HEK293T (cell line): ENCODE measurements at regions not wholly inside any gene's neighbourhood (a gene's known extent, or its start where the extent isn't known, plus 50 kb on each side); places are given as distances from the start of the nearest gene placed in this dataset.

Source experiments
- ARNT ChIP-seq: fragments of 450-650 bp; IDR thresholded peaks from 2 replicates; pipeline ENCODE4 v1.6.1; 2017; ENCODE audit warnings: mild to moderate bottlenecking
- BHLHE40 ChIP-seq: fragments of 450-650 bp; IDR thresholded peaks from 2 replicates; pipeline ENCODE4 v1.6.1; 2016; ENCODE audit warnings: mild to moderate bottlenecking, moderate library complexity, borderline replicate concordance
- FOXM1 ChIP-seq: fragments of 450-650 bp; IDR thresholded peaks from 2 replicates; pipeline ENCODE4 v1.6.1; 2017; ENCODE audit warnings: mild to moderate bottlenecking, borderline replicate concordance
- HDGF ChIP-seq: fragments of 450-650 bp; IDR thresholded peaks from 2 replicates; pipeline ENCODE4 v1.6.1; 2017; ENCODE audit warnings: antibody characterized with exemption, borderline replicate concordance
- PKNOX1 ChIP-seq: fragments of 450-650 bp; IDR thresholded peaks from 2 replicates; pipeline ENCODE4 v1.6.1; 2016
- SUZ12 ChIP-seq: fragments of 450-650 bp; IDR thresholded peaks from 2 replicates; pipeline ENCODE4 v1.6.1; 2016; ENCODE audit warnings: mild to moderate bottlenecking

- TF ChIP-seq FOXM1 (no peak), BHLHE40 (no peak), ARNT (no peak), SUZ12 (no peak), HDGF (no peak), PKNOX1 (no peak)
Observed at GRCh38 chr1:83490988-83491387, 507.9 kb downstream of the TTLL7 start.
